Superior temporal gyrus (tissue), 1 donor: ENCODE measurements at regions not wholly inside any gene's neighbourhood (a gene's known extent, or its start where the extent isn't known, plus 50 kb on each side); places are given as distances from the start of the nearest gene placed in this dataset.
"Not testable (repeated sequence)": the region's sequence is repeated elsewhere in the genome, so short reads cannot be mapped to it uniquely, and the experiment has no call there.

Source experiments
- DNase-seq: peaks from one replicate; pipeline ENCODE4 v3.0.0-alpha.2; 2016; ENCODE audit errors: extremely low spot score

DNA sequence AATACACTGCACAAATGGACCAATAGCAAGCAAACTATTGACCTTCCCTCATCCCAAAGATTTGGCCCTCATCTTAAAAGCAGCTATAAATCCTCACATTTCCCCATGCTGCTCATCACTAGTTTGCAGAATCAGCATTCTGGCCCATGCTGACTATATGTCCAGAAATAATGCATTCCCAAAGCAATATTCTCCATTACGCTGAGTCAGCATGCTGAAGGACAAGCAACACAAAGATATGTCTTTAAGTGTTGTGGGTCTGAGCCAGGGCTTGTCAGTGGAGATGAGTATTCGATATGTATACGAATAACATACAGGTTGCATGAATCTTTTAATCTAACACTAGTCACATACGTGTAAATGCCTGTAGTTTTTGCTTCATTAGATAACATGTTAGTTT is 1045.0 kb upstream of the DDX18 start:
- no peak for DNase-seq

DNA sequence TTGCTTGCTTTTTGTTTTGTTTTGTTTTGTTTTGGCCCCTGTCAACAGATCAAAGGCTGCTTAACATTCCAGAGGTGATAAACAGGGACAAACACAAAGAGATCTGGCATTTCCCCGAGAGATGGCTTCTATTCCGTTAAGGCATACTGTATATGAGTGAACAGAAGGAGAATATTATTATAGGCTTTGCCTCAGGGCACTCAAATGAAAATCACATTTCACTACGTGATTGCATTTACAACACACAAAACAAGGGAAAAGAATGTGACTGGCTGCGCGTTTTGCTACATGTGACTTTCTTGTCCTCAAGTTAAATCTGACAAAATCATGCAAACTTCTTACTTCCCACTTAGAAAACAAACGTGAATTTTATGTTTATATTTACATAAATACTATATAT is 1037.9 kb upstream of the DDX18 start:
- DNase-seq, result no peak

DNA sequence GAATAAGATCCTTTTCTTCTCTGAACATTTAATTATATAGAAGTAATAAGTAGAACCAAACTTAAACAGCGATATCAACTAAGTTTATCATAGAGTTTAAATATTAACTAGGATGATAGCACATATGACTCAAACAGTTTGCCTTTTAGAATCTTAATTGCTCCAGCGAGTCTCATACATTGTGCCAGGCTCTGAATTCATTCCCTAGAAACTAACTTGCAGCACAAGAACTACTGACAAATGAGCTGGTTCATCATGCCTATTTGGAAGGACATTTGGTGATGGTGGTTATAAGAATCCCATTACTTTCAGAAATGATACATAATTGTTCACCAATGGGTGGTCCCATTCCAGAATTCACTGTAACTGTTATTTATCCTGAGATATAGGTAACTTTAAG is 1026.6 kb upstream of the DDX18 start:
- DNase-seq, result no peak

DNA sequence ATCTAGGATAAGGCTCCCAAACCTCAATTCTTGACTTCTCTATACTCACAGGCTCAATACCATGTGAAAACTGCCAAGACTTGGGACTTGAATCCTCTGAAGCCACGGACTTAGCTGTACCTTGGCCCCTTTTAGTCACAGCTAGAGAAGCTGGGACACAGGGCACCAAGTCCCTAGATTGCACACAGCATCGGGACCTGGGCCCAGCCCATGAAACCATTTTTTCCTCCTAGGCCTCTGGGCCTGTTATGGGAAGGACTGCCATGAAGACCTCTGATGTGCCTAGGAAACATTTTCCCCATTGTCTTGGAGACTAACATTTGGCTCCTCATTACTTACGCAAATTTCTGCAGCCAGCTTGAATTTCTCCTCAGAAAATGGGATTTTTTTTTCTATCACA is 1011.8 kb upstream of the DDX18 start:
- DNase-seq, result no peak

DNA sequence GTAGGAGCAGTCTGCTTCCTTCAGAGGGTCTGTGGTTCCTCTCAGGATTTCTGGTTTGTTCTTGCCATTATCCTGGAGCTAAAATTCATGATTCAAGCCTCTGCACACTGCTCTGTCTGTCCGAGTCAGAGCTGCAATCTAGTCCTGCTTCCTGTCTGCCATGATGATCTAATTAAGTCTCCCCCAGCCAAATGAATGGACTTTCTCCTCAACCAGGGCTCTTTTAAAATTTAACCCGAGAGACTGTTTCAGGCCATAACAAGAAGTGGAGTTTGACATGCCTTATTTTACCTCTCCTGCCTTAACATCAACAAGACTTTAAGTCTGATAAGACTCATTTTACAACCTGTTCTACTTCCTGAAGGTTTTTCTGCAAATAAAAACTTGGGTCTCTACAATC is 1009.6 kb upstream of the DDX18 start:
- no peak for DNase-seq

DNA sequence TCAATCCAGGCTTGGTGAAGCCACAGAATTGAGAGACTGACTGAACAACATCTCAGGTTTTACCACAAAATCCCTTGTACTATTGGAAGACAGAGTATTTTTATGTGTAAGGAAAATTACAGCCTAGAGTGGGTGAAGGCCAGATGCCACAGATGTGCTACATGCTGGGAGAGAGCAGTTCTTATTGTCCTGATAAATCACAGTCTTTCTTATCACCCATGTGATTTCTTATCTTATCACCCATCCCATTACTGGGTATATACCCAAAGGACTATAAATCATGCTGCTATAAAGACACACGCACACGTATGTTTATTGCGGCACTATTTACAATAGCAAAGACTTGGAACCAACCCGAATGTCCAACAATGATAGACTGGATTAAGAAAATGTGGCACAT is 1008.0 kb upstream of the DDX18 start:
- DNase-seq, result not testable (repeated sequence)

DNA sequence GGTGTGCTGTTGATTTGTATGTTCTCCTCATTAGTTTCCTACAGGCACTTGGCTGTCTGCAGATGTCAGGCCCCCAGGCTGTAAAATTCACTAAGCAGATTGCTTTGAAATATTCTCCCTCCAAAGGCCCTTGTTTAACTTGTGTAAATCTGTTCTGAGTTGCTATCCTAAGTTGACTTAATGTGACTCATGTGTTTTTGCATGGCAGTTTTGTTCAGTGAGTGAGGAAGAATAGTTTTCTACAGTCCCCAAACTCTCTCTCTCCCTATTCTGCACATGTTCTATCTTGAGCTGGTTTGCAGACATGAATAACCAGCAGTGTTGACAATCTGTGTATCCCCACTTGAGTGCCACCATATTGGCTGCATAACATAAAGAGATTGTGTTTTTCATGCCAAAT is 1005.4 kb upstream of the DDX18 start:
- no peak for DNase-seq

DNA sequence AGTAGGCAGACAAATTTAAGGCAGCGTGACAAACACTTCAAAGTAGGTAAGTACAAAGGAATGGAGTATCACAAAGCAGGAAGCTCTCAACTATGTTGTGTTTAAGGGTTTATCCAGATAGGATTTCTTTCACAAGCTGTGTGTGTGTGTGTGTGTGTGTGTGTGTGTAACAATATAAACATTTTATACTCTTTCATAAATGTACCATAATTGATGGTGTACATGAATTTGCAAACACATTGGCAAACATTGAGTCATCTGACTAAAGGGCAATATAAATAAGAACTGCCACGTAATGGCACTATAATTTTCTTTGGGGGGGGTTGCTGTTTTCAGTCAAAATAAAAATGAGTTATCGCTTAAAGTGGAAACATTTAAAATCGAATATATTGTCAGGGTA is 1004.4 kb upstream of the DDX18 start:
- DNase-seq, result no peak

DNA sequence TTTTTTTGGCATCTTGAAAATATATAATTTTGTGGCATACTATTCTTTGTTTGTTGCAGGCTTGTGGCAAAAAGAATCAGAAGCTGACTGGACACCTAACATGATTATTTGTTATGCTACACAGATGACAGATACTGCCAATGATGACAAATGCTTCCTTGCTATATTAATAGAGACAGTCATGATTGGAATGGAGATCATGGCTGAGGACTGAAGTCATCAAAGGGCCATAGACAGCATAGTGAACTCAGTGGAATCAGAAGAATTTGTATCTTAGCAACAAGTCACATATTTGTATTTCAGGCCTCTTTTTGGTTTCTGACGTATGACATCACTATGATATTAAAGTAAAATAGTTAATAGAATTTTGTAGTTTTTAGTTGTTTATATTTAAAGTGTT is 1003.8 kb upstream of the DDX18 start:
- DNase-seq, result no peak

DNA sequence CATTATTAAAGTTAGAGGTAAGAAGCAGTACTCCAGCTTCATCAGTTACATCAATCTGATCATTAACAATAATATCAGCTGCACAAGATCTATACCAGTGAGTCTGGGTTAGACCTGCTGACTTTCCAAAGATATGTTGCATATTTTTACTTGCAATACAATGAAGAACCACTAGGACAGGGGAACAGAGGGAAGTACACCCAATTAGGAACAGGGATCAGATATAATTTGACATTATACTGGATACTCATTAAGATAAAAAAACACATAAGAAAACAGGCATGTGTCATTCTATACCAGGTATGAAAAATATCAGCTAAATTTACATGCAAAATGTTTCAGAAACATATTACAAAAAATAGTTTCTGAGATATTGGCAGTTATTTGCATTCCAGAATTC is 995.1 kb upstream of the DDX18 start:
- no peak for DNase-seq

DNA sequence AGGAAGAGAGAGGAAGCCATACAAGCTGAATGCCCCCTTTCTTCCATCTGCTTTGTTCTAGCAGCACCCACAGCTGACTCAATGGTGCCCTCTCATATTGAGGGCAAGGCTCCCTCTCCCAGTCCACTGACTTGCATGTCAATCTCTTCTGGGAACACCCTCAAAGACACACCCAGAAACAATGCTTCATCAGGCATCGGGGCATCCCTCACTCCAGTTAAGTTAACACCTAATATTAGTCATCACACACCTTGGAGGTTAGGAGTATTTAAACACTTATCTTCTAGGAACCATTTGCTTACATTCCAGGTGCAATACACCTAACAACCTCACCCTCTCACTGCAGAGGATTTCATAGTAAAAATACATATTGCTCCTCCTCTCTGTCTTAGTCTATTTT is 993.5 kb upstream of the DDX18 start:
- no peak for DNase-seq

DNA sequence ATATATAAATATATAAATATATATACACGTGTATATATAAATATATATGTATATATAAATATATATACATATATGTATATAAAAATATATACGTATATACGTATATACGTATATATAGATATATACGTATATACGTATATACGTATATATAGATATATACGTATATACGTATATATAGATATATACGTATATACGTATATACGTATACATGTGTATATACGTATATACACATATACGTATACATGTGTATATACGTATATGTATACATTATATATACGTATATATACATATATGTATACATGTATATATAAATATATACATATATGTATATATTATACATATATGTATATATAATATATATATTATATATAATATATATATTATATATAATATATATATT is 984.9 kb upstream of the DDX18 start:
- DNase-seq, result not testable (repeated sequence)

DNA sequence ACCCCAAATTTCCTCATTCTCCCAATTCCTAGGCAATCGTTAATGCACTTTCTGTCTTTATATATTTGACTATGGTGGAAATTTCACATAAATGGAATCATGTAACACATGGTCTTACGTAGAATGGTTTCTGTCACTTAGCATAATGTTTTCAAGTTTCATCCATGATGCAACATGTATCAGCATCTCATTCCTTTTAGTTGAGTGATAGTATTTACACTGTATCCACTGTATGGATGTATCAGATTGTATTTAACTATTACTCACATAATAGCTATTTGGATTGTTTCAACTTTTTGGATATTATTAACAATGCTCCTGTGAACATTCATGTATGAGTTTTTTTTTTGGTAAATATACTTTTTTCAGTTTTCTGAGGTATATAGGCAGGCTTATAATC is 982.3 kb upstream of the DDX18 start:
- no peak for DNase-seq

DNA sequence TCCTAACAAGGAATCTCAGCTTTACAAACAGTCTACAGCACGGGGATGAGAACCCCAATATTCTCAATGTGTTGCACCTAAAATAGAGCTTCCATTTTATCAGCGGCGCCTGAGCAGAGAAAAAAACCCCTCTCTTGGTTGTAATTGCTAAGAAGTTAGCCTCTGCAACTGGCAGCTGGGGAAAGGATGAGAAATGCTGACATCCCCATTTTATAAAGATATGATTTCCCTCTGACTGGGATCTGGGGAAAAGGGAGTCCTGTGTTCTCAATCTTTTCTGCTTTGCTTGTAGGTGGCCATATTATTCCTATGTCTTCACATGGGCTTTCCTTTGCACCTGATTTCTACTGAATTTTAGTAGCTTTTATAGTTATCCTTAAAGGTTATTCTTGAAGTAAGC is 981.4 kb upstream of the DDX18 start:
- no peak for DNase-seq

DNA sequence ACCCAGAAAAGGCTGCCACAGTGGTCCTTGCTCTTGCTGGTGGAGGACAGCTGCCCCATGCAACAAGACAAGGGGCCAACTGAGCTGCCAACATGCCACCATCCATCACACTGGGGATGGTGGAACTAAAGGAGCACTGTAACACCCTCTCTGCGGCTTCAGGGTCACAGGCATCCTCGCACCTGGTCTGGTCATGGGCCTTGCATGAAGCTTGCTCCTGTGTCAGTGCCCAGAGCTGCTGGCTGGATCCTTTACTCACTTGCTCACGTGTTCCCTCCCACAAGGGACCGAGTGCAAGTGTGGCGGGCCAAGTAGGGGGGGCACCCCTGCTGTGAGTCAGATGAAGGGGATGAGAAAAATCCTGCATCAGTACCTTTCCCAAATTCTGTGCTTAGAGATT is 972.3 kb upstream of the DDX18 start:
- DNase-seq, result no peak

DNA sequence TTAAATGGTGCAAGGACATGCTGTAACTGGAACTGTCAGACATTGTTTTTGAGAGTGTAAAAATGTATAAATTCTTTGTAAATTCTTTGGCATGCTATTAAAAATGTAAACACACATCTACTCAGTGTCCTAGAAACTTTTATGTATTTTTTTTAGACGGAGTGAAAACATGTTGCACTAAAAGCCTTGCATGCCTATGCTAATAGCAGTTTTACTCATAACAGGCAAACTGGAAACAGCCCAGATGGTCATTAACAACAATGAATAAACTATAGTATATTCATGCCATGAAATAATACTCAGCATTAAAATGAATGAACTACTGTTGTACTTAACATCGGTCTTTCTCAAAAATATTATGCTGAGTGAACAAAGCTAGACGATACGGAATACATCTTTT is 954.8 kb upstream of the DDX18 start:
- DNase-seq, result no peak

DNA sequence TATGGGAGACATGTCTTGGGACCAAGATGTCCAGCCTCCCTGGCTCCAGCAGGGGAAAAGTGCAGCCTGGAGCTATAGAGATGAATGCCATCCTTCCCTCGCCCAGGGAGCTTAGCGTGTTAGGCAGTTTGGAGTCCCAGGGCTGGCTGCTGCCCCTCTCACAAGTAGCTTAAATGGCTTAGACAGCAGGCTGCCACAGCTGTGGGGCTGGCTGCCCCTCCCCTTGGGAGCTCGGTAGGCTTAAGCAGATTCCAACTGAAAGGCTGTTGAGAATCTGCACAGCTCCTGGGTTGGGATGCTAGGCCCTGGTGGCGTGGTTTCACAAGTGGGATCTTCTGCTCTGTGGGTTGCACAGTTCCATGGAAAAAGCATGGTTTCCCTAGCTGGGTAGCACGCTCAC is 940.5 kb upstream of the DDX18 start:
- DNase-seq, result no peak

DNA sequence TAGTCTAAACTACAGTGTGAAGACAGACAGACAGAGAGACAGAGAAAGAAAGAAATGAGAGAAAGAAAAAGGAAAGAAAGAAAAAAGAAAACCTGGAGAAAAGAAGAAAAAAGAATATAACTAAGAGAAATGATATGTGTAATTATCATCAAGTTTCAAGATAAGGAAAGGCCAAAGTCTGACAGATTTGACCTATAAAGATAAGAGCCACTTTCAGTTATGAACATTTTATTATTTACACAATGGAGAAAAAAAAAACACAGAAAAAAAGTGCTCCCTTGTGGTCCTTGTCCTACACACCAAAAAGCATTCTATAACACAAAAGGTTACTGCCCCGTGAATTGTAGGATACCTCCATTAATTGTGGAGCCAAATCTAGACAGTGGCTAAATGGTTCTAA is 937.2 kb upstream of the DDX18 start:
- no peak for DNase-seq

DNA sequence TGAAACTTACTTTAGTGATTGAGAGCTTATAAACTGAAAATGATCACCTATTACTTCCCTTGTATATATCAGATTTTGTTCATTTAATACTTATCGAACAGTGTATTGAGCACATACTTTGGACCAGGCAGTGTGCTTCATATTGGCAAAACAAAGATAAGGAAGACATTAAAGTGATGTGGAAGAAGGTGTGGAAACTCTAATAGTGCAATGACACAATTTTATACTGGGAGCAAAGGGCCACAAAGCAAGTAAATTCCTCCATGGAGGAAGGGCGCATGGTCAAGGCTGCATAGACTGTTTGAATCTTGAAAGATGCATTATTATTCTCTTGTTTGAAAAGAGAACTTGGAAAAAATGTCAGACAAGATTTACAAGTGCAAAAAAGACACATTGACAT is 936.5 kb upstream of the DDX18 start:
- DNase-seq, result no peak

DNA sequence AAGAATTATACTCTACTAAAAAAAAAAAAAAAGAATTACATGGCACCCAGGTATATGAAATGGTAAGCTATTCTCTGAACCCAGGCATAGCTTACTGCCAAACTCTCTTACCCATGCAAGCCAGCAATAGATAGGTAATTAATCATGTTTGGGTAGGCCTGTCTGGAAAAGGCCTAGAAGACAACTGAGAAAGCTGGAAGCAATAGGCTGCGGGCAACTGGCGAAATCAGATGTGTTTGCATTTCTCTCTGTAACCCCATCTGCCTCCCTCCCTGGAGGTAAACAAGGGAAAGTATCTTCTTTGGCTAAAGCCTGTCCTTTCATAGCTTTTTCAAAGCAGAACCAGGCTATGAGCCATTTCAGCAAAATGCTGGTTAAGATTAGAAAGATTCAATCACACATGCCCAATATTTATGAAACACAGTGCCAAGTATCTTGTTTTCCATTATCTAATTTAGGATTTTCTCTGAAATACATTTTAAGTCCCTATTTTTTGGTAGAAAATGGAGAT is 934.8 kb upstream of the DDX18 start:
- no peak for DNase-seq

DNA sequence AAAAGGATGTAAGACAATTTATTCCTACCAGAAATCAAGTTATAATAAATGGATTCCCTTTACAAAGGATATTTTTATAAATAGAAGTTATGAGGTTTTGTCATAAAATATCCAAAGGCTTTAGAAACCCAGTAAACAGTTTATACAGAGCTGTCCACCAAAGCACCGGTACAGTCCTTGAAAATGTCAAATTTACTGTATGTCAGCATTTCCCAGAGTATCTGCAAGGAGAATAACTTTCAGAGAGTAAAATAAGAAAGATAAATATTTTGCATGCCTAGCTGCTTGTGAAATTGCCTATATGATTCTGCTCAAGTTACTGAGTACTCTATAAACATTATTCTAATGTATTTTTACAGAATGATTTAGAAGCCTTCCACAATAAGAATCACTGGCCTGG is 923.3 kb upstream of the DDX18 start:
- DNase-seq, result no peak

DNA sequence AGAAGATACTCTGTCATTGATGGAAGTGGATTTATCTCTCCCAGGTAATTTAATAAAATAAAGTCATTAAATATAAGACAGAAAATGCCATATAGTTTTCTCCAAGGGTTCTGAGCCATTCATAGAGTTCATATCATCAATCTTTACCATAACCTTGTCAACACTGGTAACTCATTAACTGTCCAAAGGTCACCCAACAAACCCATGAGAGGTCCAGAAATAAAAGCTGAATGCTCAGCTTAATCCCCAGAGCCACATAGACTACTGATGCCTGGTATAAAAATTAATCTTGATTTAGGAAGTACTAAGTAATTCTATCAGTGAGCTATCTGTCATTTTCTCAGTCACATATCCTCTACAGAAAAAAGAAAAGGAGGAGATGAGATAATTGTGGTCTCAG is 903.0 kb upstream of the DDX18 start:
- DNase-seq, result no peak

DNA sequence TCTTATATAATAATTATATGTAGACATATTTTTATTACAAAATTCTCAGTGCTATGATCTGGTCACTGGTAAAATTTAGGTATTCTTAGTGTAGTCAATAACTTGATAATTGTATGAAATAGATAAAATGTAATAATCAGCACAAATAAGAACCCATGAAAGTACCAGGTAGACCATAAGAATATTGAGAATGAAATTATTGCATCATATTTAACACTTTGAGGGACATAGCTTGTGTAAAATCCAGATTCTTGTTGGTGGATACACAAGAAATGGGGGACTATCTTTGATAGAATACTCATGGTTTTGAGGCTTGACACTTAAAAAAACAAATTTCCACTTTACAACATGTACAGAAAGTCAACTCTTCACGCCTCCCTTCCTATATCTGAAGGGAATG is 898.8 kb upstream of the DDX18 start:
- DNase-seq, result no peak

DNA sequence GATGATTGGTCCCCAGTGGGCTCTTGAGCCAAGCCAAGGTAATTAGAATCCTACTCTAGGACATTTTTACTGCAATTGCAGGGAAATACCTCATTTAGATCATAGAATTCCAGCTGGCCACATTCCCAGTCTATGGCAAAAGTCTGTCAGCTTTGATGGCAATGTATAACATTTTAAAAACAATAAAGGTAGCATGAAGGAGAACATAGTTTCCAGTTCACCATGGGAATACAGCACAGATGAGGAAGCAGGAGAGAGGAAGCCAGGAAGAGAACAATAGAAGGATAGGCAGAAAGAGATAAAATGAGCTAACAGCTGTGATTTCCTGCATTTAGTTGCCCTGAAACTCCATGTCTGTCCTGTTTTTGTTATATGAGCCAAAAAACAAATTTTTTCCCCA is 897.3 kb upstream of the DDX18 start:
- no peak for DNase-seq

DNA sequence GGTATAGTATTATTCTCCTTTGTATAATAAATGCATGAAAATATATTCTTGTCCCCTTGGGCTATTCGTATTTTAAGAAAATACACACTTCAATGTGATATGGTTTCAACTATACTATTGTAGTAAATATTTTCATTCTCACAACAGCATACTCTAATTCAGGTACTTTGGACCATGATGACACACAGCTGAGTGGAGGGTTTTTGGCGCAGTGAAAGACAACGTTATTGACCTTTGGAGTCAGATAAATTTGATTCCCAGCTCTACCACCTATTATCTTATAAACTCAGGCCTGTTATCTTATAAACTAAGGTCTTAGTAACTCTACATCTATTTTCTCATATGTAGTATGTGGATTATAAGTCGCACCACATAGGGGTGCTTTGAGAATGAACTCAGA is 895.9 kb upstream of the DDX18 start:
- no peak for DNase-seq
